Mucosa of rectum (tissue), 2 donors: ENCODE measurements at regions not wholly inside any gene's neighbourhood (a gene's known extent, or its start where the extent isn't known, plus 50 kb on each side); places are given as distances from the start of the nearest gene placed in this dataset.

Source experiments
- H3K27ac ChIP-seq, 2 donors: one replicate each; pipeline ENCODE4 v1.7.0; 2013; ENCODE audit warnings: inconsistent platforms in 2 of 2, low read depth in 2 of 2, low read length in 2 of 2
- H3K27me3 ChIP-seq, 2 donors: one replicate each; pipeline ENCODE4 v1.7.0; 2013; ENCODE audit warnings: low read length in 2 of 2; ENCODE audit not compliant: control insufficient read depth in 2 of 2, insufficient read depth in 2 of 2
- H3K36me3 ChIP-seq, 2 donors: one replicate each; pipeline ENCODE4 v1.7.0; 2013; ENCODE audit warnings: low read length in 2 of 2; ENCODE audit not compliant: control insufficient read depth in 2 of 2, insufficient read depth in 2 of 2
- H3K4me1 ChIP-seq, 2 donors: one replicate each; pipeline ENCODE4 v1.7.0; 2013; ENCODE audit warnings: low read length in 2 of 2, mild to moderate bottlenecking in 1 of 2; ENCODE audit not compliant: control insufficient read depth in 2 of 2, insufficient read depth in 2 of 2
- H3K4me3 ChIP-seq, 2 donors: one replicate each; pipeline ENCODE4 v1.7.0; 2013; ENCODE audit warnings: low read length in 2 of 2
- H3K9ac ChIP-seq, 2 donors: one replicate each; pipeline ENCODE4 v1.7.0; 2013; ENCODE audit warnings: low read length in 2 of 2, low read depth in 1 of 2, mild to moderate bottlenecking in 1 of 2
- H3K9me3 ChIP-seq, 2 donors: one replicate each; pipeline ENCODE4 v1.7.0; 2013; ENCODE audit warnings: low read length in 2 of 2; ENCODE audit not compliant: control insufficient read depth in 2 of 2
- donor health status: healthy.
- donor health status: Normal muscosa, but diverticular disease.

DNA sequence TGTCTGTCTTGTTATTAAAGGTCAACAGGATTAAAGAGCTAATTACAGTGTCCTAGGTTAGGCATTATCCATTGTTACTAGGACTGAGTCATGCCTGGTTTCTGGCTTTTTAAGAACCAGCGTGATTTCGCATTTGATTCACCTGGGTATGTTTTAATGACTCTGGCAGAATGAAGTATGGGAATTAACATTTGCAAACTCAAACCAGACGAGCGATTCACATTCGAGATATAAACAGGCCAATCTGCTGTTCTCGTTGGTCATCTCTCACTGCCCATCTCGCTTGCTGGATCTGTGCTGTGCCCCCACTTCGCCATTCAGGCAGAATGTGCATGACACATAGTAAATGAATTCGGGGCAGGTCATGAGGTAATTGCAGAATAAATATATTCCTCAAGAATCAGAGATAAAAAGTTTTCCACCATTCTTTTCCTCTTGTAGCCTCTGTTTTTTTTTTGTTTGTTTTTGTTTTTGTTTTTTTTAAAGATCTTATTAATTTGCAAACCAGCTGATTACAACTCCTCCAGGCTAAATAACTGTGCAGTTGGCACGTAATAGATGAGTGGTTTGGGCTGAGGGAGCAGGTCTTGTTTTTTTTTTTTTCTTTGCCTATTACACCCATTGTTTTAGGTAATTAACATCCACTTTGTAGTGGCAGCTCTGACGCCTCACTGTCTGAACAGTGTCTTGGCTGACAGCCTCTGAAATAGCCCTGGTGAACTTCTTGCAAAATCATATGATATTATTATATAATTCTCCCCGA lies 313.5 kb upstream of the MSX2 start:
- no peaks in the 10 kb centered on the region for H3K27me3 ChIP-seq
- no peak overlapping the region for H3K27ac ChIP-seq
- no peaks in the 10 kb centered on the region for H3K36me3 ChIP-seq
- H3K4me1 ChIP-seq = no peaks in the 10 kb centered on the region
- H3K9me3 ChIP-seq = no peaks in the 10 kb centered on the region
- H3K9ac ChIP-seq = no peak overlapping the region
- no peak overlapping the region for H3K4me3 ChIP-seq

DNA sequence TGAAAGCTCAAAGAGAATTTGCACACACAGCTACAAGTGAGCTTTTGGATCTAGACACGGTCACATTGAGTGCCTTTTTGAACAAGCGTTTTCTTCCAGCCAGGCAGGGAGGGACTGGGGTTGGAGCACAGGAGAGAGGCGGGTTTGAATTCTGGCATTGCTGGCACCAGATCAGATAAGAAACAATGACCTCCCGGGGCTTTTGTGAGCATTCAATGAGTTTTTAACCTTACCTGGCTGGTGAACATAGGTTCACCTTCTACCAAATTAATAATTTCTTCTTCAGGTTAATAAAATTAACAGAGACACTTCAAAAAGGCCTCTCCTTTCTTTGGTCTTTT lies 312.9 kb upstream of the MSX2 start:
- Histone ChIP-seq H3K4me3 (no peak overlapping the region), H3K36me3 (no peaks in the 10 kb centered on the region), H3K9me3 (no peaks in the 10 kb centered on the region), H3K27me3 (no peaks in the 10 kb centered on the region), H3K9ac (no peak overlapping the region), H3K27ac (no peak overlapping the region), H3K4me1 (no peaks in the 10 kb centered on the region)

DNA sequence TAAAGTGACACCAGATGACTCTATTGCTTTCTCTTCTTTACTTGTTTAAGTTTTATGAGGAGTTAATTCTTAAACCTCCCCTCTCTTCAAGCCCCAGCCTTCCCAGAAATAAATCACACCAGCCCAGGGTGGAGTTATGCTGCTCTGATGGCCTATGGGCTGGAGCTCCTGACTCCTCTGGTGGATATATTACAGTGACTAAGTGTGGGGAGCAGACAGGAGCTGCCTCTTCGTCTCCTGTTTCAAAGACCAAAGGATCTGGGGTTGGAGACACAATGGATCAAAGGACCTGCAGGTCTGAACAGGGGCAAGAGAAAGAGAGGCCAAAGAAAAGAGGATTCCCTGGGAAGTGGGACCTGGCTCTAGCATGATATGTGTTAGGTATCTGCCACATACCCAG lies 312.0 kb upstream of the MSX2 start:
- Histone ChIP-seq H3K27me3 (no peaks in the 10 kb centered on the region), H3K4me1 (no peaks in the 10 kb centered on the region), H3K4me3 (no peak overlapping the region), H3K36me3 (no peaks in the 10 kb centered on the region), H3K27ac (no peak overlapping the region), H3K9ac (no peak overlapping the region), H3K9me3 (no peaks in the 10 kb centered on the region)

DNA sequence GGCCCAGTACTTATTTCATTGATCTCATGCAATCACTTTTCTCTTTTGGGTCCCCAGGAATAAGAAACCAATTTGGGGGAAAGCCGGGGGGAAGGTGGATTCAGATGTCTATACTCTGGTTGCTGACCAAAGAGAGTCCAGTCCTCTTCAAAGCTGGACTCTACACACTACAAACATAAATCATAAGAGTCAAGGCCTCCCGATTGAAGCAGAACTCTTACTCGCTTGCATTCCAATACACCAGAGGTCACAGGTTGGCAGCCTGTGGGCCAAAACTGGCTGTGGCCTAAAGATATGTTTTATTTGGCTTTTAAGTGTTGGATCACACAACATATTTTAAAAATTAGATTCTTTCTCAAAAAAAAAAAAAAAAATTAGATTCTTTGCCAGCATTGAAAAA lies 311.4 kb upstream of the MSX2 start:
- no peaks in the 10 kb centered on the region for H3K36me3 ChIP-seq
- no peaks in the 10 kb centered on the region for H3K27me3 ChIP-seq
- no peaks in the 10 kb centered on the region for H3K4me1 ChIP-seq
- H3K27ac ChIP-seq = no peak overlapping the region
- H3K9me3 ChIP-seq = no peaks in the 10 kb centered on the region
- no peak overlapping the region for H3K4me3 ChIP-seq
- no peak overlapping the region for H3K9ac ChIP-seq

DNA sequence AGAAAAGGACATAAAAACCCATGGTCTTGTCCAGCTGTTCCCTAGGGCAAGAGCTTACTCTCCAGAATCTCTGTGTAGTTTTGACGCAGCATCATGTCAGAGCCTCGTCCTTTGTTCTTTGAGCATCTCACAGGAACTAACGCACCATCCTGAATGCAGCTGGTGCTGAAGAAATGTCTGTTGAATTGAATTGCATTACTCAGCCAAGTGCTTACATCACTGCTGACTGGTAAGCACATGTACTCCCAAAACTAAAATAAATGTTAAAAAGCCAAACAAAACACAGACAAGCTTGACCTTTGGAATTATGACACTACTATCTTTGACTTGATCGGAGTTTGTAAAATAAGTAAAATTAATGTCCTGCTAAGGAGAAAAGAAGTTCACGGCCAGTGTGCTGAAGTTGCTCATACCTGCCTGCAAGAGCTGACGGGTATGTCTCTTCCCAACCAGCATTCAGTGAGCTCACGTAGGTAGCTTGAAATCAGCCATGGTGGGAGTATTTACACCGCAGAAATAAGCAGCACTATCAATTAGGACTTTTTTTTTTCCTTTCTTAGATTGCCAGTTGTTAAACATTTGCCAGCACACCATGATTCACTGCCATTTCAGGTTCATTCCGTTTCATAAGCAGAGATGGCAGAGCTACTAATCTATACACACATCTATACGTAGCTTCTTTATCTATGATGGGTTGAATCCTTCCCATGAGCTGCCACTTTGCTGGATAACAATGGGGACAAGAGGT lies 310.6 kb upstream of the MSX2 start:
- no peak overlapping the region for H3K9ac ChIP-seq
- H3K27me3 ChIP-seq = no peaks in the 10 kb centered on the region
- H3K36me3 ChIP-seq = no peaks in the 10 kb centered on the region
- no peaks in the 10 kb centered on the region for H3K9me3 ChIP-seq
- no peaks in the 10 kb centered on the region for H3K4me1 ChIP-seq
- H3K4me3 ChIP-seq = no peak overlapping the region
- H3K27ac ChIP-seq = no peak overlapping the region

DNA sequence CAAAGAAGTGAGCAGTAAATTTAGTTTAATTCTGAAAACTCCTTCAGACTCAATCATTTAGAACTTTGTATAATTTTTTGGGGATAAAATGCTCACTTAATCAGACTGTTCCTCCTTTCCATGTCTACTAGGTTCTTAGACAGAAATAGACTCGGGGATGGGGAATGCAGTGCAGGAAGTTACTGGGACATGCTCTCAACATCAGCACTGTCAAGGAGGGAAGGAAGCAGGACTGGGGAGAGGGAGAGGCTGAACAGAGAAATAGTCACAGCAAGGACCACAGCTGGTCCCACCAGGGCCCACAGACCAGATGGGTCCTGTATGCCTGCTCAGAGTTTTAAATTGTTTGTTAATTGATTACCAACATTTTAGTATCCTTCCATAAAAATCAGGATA lies 310.1 kb upstream of the MSX2 start:
- Histone ChIP-seq H3K9me3 (no peaks in the 10 kb centered on the region), H3K36me3 (no peaks in the 10 kb centered on the region), H3K27me3 (no peaks in the 10 kb centered on the region), H3K9ac (no peak overlapping the region), H3K27ac (no peak overlapping the region), H3K4me3 (no peak overlapping the region), H3K4me1 (no peaks in the 10 kb centered on the region)

DNA sequence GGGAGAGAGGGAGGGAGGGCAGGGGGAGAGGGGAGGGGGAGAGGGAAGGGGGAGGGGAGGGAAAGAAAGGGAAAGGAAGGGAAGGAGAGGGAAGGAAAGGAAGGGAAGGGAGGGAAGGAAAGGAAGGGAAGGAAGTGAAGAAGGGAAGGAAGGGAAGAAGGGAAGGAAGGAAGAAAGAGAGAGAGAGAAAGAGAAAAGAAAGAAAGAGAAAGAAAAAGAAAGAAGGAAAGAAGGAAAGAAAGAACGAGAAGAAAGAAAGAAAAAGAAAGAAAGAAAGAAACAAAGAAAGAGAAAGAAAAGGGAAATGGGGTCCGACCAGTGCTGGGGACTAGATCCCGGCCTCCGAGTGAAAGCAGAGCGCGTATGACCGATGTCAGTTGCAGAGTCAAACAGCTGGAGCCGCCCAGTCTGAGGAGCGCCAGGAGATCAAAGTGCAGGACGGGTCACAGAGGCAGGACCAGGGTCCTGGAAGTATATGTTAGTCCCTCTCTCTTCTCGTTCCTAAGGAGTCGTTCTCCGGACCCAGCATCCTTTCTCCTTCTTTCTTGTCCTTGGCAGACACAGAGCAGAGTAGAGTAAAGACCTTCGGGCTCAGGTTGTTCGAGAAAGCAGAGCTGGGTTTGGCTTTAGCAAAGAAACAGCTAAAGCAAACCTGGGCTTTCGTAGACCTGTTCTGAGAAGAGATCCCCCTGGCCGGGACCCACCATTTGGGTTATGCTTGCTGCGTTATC lies 305.4 kb upstream of the MSX2 start:
- no peak overlapping the region for H3K9ac ChIP-seq
- H3K4me3 ChIP-seq = no peak overlapping the region
- no peaks in the 10 kb centered on the region for H3K27me3 ChIP-seq
- no peaks in the 10 kb centered on the region for H3K4me1 ChIP-seq
- H3K36me3 ChIP-seq = no peaks in the 10 kb centered on the region
- H3K9me3 ChIP-seq = no peaks in the 10 kb centered on the region
- no peak overlapping the region for H3K27ac ChIP-seq

DNA sequence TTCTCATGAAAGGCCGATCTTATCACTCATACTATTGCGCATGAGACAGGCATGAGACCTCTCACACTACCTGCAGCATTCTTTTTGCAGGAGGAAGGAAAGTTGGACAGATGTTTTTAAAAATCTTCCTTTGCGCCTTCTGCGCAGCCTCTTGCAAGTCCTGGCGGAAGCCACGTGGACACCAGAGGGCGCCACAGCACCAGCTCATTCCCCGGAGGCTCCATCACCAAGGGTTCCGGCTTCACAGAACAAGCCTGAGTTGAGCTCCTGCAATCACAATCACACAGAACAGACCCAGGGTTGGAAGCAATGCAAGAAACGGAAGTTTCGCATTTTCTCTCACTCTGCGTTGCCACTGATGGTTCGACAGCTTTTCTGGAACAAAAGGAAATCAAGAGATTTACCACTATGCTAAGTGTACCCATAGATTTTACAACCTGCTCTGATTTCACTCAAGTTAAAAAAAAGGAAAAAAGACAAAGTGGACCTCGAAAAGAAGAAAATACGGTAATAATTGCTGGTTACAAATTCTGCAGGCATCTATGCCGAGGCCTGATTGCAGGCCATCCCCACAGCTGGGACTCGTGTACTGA lies 304.7 kb upstream of the MSX2 start:
- H3K4me3 ChIP-seq = no peak overlapping the region
- H3K4me1 ChIP-seq = no peaks in the 10 kb centered on the region
- no peaks in the 10 kb centered on the region for H3K36me3 ChIP-seq
- no peaks in the 10 kb centered on the region for H3K9me3 ChIP-seq
- no peaks in the 10 kb centered on the region for H3K27me3 ChIP-seq
- no peak overlapping the region for H3K9ac ChIP-seq
- no peak overlapping the region for H3K27ac ChIP-seq

DNA sequence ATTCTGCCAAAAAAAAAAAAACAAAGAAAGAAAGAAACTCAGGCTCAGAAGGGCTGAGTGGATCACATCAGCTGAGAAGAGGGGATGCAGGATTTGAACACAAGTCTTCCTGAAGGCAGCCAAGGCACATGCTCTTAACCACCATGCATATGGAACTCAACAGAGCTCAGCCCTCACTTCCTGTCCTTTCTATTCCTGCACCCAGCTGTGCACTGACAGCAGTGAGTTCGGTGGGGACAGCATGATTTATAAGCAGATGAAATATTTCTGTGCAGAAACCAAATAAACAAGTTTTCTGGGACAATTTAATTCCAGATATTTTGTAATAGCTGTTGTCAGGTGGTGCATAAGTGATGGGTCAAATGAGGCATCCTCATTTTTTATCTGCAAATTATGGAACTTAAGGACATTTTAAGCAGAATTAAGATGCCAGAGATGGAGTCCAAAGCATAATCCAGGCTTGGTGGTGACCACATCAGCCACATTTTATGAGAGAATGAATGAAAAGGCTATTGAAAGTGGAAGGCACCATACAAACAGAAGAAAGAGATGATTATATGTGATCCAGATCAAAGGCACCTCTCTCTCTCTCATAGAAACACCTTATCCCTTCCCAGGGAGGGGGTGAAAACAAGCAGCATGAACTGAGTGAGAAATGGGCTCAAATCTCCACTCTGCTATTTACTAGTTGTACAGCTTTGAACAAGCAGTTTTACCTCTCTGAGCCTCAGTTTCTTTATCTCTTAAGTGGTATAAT lies 303.6 kb upstream of the MSX2 start:
- no peaks in the 10 kb centered on the region for H3K4me1 ChIP-seq
- no peaks in the 10 kb centered on the region for H3K27me3 ChIP-seq
- H3K27ac ChIP-seq = no peak overlapping the region
- no peaks in the 10 kb centered on the region for H3K36me3 ChIP-seq
- H3K9me3 ChIP-seq = no peaks in the 10 kb centered on the region
- no peak overlapping the region for H3K9ac ChIP-seq
- H3K4me3 ChIP-seq = no peak overlapping the region
